GM12891 (cell line): ENCODE measurements at regions not wholly inside any gene's neighbourhood (a gene's known extent, or its start where the extent isn't known, plus 50 kb on each side); places are given as distances from the start of the nearest gene placed in this dataset.

ENCODE experiments used
- POLR2A ChIP-seq: IDR thresholded peaks from 2 replicates; pipeline ENCODE4 v1.6.1; 2011; ENCODE audit warnings: low read depth, low read length, control low read depth
- POLR2AphosphoS5 ChIP-seq: IDR thresholded peaks from 2 replicates; pipeline ENCODE4 v1.6.1; 2011; ENCODE audit warnings: low read depth, low read length, control low read depth
- SPI1 ChIP-seq: IDR thresholded peaks from 2 replicates; pipeline ENCODE4 v1.6.1; 2011; ENCODE audit warnings: low read depth, low read length, control low read depth
- TAF1 ChIP-seq: IDR thresholded peaks from 2 replicates; pipeline ENCODE4 v1.6.1; 2011; ENCODE audit warnings: low read depth, low read length, control low read depth

GRCh38 chr12:75823475-75823874 lies 208.1 kb downstream of the PHLDA1 start:
- TF ChIP-seq TAF1 (no peak), POLR2A (no peak), POLR2AphosphoS5 (no peak), SPI1 (no peak)
